Hematopoietic multipotent progenitor cell (in vitro differentiated cells): ENCODE measurements at regions not wholly inside any gene's neighbourhood (a gene's known extent, or its start where the extent isn't known, plus 50 kb on each side); places are given as distances from the start of the nearest gene placed in this dataset.
"Not testable (repeated sequence)": the region's sequence is repeated elsewhere in the genome, so short reads cannot be mapped to it uniquely, and the experiment has no call there.

Source experiments
- DNase-seq, 3 donors: peaks; one replicate each; pipeline ENCODE4 v3.0.0-alpha.2; 2011 to 2015; ENCODE audit warnings: low read depth in 2 of 3, low spot score in 2 of 3

DNA sequence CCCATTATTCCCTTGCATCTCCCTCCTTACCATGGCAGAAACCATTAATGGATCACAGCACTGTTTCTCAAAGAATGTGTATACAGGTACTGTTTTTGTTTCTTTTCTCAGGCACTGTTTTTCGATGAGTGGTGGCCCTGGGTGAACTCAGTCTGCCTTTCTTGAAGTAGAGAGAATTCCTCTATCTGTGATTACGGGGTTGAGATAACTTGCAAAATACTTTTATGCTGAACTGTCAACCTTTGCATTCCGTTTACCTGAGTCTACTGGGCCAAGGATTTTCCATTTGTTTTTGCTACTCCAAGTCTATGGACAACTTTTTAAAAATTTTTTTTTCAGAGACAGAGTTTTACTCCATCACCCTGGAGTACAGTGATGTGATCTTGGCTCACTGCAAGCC lies 82.7 kb upstream of the CLINT1 start:
- DNase-seq, result no peak

- not testable (repeated sequence) for DNase-seq
These were observed 79.2 kb upstream of the CLINT1 start for GRCh38 chr5:157938101-157938500.

GRCh38 chr5:157936776-157937501 lies 78.0 kb upstream of the CLINT1 start:
- not testable (repeated sequence) for DNase-seq

- DNase-seq, result no peak
These were observed 75.7 kb upstream of the CLINT1 start for GRCh38 chr5:157934600-157934999.

GRCh38 chr5:157933005-157933404 lies 74.1 kb upstream of the CLINT1 start:
- no peak for DNase-seq

DNA sequence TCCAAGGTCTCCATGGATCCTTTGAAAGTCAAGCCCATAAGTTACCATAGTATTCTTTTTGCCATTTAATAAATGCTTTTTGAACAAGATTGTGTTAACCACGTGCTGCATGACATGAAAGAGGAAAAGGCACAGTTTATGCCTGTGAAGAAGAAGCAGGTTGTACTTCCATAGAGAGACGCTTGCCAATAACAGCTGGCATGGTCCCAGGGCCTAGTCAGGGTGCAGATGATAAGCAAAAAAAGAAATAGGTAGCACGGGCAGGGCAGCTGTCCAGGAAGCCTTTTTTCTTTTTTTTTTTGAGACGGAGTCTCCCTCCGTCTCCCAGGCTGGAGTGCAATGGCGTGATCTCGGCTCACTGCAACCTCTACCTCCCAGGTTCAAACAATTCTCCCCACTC lies 71.8 kb upstream of the CLINT1 start:
- DNase-seq, result peak in 1 of 3 donors; percentile 31

DNA sequence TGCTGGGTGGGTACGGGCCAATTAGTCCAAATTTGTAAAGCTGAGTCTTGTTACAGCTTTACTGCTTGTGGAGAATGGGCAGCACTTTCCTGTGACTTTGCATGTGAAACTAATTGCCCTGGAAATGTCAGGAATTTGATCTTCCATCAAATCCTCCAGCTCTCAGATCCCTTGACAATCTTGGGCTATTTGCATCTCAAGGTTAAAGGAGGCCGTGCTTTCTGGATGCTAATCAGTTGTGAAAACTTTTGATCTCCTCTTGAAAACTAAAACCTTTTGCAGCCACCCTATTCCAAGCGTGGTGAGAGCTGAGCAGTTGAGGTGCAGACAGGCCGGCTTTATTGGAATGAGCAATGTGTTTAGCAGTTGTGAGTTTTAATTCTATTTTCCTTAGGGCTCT lies 68.0 kb upstream of the CLINT1 start:
- DNase-seq, result no peak

DNA sequence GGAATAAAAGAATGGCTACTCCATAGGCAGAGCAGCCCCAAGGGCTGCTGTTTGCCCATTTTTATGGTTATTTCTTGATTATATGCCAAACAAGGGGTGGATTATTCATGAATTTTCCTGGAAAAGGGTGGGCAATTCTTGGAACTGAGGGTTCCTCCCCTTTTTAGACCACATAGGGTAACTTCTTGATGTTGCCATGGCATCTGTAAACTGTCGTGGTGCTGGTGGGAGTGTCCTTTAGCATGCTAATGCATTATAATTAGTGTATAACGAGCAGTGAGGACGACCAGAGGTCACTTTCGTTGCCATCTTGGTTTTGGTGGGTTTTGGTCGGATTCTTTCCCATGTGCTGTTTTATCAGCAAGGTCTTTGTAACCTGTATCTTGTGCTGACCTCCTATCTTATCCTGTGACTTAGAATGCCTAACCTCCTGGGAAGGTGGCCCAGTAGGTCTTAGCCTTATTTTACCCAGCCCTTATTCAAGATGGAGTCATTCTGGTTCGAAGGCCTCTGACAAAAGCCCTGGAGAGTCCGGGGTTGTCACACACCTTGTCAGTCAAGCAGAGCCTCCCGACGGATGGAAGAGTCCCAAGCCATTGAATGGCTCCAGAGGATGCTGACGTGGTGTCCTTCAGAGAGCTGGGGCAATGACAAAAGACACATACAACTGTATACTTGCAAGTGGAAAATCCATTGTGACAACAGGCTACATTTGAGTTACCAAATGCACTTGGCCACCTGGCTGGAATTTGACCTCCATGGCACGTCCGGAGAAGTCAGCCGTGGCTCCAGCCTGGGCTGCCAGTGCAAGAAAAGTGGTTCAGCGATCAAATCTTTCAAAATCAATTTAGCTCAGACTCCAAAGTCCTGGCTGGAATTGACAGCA lies 67.1 kb upstream of the CLINT1 start:
- DNase-seq, result no peak

- DNase-seq, result no peak
These were observed 66.2 kb upstream of the CLINT1 start for GRCh38 chr5:157924931-157925729.

- DNase-seq, result no peak
These were observed 65.5 kb upstream of the CLINT1 start for GRCh38 chr5:157924490-157924889.

DNA sequence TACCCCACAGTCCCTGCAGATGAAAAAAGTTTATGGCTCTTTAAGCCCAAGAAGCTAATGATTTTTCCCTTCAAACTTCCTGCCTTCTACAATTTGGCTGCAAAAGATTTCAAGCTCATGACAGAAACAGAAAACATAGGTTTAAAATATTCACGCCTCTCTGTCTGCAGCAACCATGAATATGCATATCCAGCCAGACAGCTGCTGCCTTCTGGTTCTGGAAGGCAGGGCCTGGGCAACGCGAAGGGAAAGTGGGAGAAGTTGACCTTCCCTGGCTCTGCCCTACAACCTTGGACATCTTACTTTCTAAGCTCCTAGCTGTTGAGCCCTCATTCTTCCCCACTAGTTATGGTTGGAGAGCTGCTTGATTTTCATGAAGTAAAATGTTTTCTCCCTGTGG lies 64.8 kb upstream of the CLINT1 start:
- DNase-seq, result no peak

DNA sequence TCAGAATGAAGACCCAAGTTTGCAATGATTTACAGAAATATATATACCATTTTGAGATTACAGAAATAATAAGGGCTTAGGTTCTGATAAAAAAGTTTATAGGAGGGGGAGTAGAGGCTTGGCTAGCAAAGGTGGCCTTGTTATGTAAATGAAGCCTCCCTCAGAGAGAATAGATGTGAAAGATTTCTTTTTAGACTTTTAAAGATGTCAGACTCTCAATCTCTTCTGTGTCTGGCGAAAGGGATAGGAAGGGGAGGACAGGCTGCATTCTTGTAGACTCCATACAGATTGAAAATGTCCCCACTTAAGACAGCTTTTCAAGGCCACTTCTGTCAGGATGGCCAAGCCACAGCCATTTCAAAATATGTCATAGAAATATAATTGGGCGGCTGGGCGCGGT lies 63.1 kb upstream of the CLINT1 start:
- DNase-seq, result no peak

GRCh38 chr5:157920828-157921170 lies 61.9 kb upstream of the CLINT1 start:
- no peak for DNase-seq

GRCh38 chr5:157918811-157919742 lies 60.1 kb upstream of the CLINT1 start:
- peak in 1 of 3 donors; percentile 31 for DNase-seq

DNA sequence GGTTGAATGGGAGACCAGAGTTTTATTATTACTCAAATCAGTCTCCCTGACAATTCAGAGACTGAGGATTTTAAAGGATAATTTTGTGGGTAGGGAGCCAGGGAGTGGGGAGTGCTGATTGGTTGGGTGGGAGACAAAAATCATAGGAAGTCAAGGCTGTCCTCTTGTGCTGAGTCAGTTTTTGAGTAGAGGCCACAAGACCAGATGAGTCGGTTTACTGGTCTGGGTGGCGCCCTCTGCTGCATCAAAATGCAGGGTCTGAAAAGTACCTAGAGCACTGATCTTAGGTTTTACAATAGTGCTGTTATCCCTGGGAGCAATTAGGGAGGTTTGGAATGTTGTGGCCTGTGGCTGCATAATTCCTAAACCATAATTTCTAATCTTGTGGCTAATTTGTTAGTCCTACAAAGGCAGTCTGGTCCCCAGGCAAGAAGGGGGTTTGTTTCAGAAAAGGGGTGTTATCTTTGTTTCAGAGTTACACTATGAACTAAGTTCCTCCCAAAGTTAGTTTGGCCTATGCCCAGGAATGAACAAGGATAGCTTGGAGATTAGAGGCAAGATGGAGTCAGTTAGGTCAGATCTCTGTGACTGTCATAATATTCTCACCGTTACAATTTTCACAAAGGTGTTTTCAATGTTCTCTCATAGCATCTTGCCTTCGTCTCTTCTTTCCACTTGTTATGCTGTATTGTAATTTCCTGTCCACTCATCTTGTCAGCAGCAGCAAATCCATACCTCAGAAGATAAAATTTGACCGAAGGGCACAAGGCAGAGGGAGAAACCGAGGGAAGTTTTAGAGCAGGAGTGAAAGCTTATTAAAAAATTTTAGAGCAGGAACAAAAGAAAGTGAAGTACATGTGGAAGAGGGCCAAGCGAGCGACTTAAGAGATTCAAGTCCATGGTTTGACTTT lies 59.2 kb upstream of the CLINT1 start:
- peak in 2 of 3 donors; percentile 68 to 76 for DNase-seq

DNA sequence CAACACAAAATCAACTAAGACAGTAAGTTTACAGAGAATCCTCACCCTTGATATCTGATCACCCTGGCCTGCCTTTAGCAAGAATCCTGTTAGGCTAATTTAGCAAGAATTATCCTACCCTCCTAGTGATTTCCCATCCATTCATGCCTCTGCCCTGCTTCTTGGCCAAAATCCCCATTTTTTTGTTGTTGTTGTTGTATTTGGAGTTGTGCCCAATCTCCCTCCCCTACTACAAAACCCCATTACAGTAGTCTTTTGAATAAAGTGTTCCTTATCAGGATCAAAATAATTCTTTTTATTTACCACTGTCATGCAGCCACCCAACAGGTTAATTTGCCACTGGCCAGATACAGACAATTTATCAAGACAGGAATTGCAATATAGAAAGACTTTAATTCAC lies 58.5 kb upstream of the CLINT1 start:
- DNase-seq, result no peak

GRCh38 chr5:157915638-157916037 lies 56.7 kb upstream of the CLINT1 start:
- peak in 1 of 3 donors; percentile 22 for DNase-seq

DNA sequence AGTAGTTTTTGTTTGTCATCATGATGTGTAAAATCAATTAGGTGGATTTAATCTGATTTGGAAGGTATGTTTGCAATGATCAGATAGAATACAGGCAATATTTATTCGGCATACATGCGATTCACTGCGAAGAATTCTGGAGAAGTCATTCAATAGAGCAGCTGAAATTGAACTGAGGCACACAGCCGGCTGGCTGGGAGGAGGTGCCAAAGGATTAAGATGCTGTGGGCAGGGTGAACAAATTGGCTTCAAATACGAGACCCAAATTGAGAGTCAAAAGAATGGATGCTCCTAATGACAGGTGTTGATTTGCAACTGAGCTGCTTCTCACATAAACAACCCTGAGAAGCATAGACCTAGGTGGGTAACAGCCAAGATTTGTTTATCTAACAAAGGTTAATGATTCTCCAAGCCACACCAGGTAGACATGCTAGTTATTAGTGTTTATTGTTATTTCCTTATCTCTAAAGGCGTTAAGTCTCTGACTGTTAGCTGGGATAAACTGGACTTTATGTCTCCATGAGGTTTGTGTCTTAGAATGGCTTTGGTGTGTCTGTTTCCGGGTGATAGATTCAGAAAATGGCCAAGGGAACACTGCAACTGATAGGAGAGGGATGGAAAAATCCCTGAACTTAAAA lies 55.3 kb upstream of the CLINT1 start:
- DNase-seq, result no peak

GRCh38 chr5:157913575-157913974 lies 54.6 kb upstream of the CLINT1 start:
- no peak for DNase-seq
